ENCODE measurements at regions not wholly inside any gene's neighbourhood (a gene's known extent, or its start where the extent isn't known, plus 50 kb on each side); places are given as distances from the start of the nearest gene placed in this dataset.

DNA sequence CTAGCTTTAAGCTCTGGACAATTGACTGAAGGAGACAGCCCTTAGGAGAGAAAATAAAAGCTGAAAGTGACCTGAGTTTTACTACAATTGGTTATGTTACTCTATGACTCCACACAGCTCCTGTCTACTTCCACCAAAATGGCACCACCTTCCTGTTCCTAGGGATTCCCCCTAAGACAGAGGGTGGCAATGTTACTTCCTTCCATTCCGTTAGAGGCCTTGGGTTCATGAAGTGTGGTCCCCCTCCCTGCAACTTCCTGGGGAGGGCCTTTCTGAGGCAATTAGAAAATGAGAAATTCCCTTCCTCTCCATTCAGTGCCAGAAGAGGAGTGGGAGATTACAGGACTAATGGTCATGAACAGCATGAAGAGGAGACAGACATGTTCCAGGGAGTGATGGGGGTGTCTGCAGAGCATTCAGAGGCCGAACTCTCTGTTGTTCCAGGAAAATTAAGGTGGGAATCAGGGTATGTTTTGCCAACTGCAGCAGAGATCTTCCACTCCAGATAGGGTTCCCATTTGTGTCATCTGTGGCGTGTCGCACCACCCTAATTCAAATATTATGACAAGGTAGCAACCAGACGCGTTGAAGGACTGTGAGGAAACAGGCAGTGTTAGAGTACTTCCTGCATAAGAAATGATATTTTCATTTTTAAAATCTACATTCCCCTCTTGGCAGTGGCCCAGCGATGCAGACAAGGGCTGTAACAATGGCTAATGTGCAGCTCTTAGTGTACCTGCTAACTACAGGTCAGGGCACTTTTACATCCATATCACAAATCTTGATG, 53.1 kb upstream of the TRIM67 start:
- DNase-seq (no peak), ATAC-seq (ENCODE audit: insufficient read depth, low read depth) (no peak)
- Histone ChIP-seq H4K20me1 (ENCODE audit: insufficient read depth, low read length) (no peaks in the 10 kb centered on the region), H3K9ac (ENCODE audit: low read depth, low read length) (no peak overlapping the region), H3K4me3 (ENCODE audit: low read depth in 1 of 2, low read length in 2 of 2) (no peak overlapping the region), H3K36me3 (ENCODE audit: insufficient read depth, low read length) (no peaks in the 10 kb centered on the region), H3K27me3 (ENCODE audit: insufficient read depth, low read length, poor library complexity) (peaks cover 2% of the 10 kb centered on the region), H3K4me1 (ENCODE audit: insufficient read depth, low read length) (no peaks in the 10 kb centered on the region), H3K79me2 (ENCODE audit: insufficient read depth, low read length) (no peaks in the 10 kb centered on the region), H3K27ac (ENCODE audit: low read length) (no peak overlapping the region), H2AFZ (ENCODE audit: low read depth, low read length) (no peak overlapping the region), H3K9me3 (ENCODE audit: insufficient read depth, low read length, severe bottlenecking) (no peaks in the 10 kb centered on the region), H3K4me2 (ENCODE audit: insufficient read depth, low read length) (no peak overlapping the region)
- no peak for TF ChIP-seq EZH2 (IDR thresholded peaks at IDR 0.05; ENCODE audit: borderline replicate concordance, low read depth, low read length, severe bottlenecking)
- TF ChIP-seq, protein P1, sequence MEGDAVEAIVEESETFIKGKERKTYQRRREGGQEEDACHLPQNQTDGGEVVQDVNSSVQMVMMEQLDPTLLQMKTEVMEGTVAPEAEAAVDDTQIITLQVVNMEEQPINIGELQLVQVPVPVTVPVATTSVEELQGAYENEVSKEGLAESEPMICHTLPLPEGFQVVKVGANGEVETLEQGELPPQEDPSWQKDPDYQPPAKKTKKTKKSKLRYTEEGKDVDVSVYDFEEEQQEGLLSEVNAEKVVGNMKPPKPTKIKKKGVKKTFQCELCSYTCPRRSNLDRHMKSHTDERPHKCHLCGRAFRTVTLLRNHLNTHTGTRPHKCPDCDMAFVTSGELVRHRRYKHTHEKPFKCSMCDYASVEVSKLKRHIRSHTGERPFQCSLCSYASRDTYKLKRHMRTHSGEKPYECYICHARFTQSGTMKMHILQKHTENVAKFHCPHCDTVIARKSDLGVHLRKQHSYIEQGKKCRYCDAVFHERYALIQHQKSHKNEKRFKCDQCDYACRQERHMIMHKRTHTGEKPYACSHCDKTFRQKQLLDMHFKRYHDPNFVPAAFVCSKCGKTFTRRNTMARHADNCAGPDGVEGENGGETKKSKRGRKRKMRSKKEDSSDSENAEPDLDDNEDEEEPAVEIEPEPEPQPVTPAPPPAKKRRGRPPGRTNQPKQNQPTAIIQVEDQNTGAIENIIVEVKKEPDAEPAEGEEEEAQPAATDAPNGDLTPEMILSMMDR (IDR thresholded peaks at IDR 0.05; ENCODE audit: borderline replicate concordance, extremely low read depth, low read length, poor library complexity, severe bottlenecking): no peak

DNA sequence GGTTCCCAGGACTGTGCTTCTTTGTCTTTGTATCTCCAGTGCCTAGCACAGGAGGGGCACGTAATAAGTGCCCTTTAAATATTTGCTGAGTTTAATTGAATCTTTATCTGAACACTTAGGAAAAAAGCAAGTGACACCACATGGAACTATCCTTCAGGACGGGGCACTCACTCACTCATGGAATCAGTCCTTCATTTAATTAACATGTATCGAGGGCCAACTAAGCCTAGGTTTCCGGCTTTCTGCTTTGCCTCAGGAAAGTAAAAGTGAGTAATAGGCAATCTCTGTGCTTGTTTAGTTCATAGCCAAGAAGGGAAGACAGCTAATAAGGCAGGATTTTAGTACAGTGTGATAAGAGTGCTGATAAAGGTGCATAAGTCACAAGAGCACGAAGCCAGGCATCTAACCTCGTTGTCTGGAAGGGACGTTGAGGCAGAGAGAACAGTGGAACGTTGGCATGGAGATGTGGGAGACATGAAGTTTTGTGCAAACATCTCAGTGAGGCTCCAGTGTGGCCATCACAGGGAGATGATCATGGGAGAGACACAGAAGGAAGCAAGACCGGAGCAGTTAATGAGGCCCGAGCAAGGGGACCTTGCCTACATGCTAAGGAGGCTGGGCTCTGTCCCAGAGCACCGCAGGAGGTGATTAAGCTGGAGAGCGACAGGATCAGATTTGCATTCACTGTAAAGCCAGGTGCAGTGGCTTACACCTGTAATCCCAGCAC, 54.1 kb upstream of the TRIM67 start:
- Histone ChIP-seq H3K79me2 (ENCODE audit: insufficient read depth, low read length) (no peaks in the 10 kb centered on the region), H3K9me3 (ENCODE audit: insufficient read depth, low read length, severe bottlenecking) (no peaks in the 10 kb centered on the region), H3K36me3 (ENCODE audit: insufficient read depth, low read length) (no peaks in the 10 kb centered on the region), H3K4me3 (ENCODE audit: low read depth in 1 of 2, low read length in 2 of 2) (no peak overlapping the region), H3K9ac (ENCODE audit: low read depth, low read length) (no peak overlapping the region), H2AFZ (ENCODE audit: low read depth, low read length) (no peak overlapping the region), H3K27ac (ENCODE audit: low read length) (no peak overlapping the region), H3K4me2 (ENCODE audit: insufficient read depth, low read length) (no peak overlapping the region), H3K27me3 (ENCODE audit: insufficient read depth, low read length, poor library complexity) (peaks cover 2% of the 10 kb centered on the region), H3K4me1 (ENCODE audit: insufficient read depth, low read length) (no peaks in the 10 kb centered on the region), H4K20me1 (ENCODE audit: insufficient read depth, low read length) (no peaks in the 10 kb centered on the region)
- no peak for ATAC-seq (ENCODE audit: insufficient read depth, low read depth)
- TF ChIP-seq EZH2 (IDR thresholded peaks at IDR 0.05; ENCODE audit: borderline replicate concordance, low read depth, low read length, severe bottlenecking): no peak
- TF ChIP-seq, protein P1 (IDR thresholded peaks at IDR 0.05; ENCODE audit: borderline replicate concordance, extremely low read depth, low read length, poor library complexity, severe bottlenecking): no peak
- no peak for DNase-seq

DNA sequence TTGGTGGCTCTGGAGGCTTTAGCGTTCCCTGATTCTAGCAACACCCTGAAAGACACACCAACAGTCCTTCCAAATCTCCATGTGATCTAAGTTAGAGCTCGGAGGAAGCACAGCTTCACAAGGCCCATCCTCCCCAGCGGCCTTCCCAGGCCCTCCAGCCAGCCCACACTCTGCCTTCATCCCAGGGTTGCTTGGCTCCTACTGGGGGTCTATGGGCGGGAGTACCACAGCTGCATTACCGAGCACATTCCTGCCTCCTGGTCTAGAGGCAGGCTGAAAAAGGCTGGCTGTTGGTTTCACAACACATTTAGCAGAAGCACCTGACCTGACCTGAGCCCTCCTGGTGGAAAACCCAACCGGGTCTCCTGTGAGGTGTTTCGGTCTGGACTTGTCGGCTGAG, 54.7 kb upstream of the TRIM67 start:
- H3K36me3 ChIP-seq (ENCODE audit: insufficient read depth, low read length): no peaks in the 10 kb centered on the region
- H3K4me1 ChIP-seq (ENCODE audit: insufficient read depth, low read length): no peaks in the 10 kb centered on the region
- H4K20me1 ChIP-seq (ENCODE audit: insufficient read depth, low read length): no peaks in the 10 kb centered on the region
- no peak overlapping the region for H3K4me3 ChIP-seq (ENCODE audit: low read depth in 1 of 2, low read length in 2 of 2)
- H2AFZ ChIP-seq (ENCODE audit: low read depth, low read length): no peak overlapping the region
- H3K27ac ChIP-seq (ENCODE audit: low read length): no peak overlapping the region
- no peak overlapping the region for H3K9ac ChIP-seq (ENCODE audit: low read depth, low read length)
- TF ChIP-seq EZH2 (IDR thresholded peaks at IDR 0.05; ENCODE audit: borderline replicate concordance, low read depth, low read length, severe bottlenecking): no peak
- TF ChIP-seq, protein P1 (IDR thresholded peaks at IDR 0.05; ENCODE audit: borderline replicate concordance, extremely low read depth, low read length, poor library complexity, severe bottlenecking): no peak
- no peaks in the 10 kb centered on the region for H3K79me2 ChIP-seq (ENCODE audit: insufficient read depth, low read length)
- H3K9me3 ChIP-seq (ENCODE audit: insufficient read depth, low read length, severe bottlenecking): no peaks in the 10 kb centered on the region
- H3K27me3 ChIP-seq (ENCODE audit: insufficient read depth, low read length, poor library complexity): peaks cover 2% of the 10 kb centered on the region
- no peak for ATAC-seq (ENCODE audit: insufficient read depth, low read depth)
- no peak overlapping the region for H3K4me2 ChIP-seq (ENCODE audit: insufficient read depth, low read length)
- no peak for DNase-seq

Measured in DND-41 (cell line).